Dedifferentiated amniotic fluid mesenchymal stem cell (primary cell): ENCODE measurements at regions not wholly inside any gene's neighbourhood (a gene's known extent, or its start where the extent isn't known, plus 50 kb on each side); places are given as distances from the start of the nearest gene placed in this dataset.

Source experiments
- DNase-seq: peaks from one replicate; pipeline ENCODE4 v3.0.0-alpha.2; 2016; ENCODE audit errors: extremely low spot score

- no peak for DNase-seq
These were observed 142.6 kb upstream of the CPSF6 start for GRCh38 chr12:69096669-69097335.

GRCh38 chr12:69097619-69098368, 141.6 kb upstream of the CPSF6 start:
- DNase-seq: peak; percentile 20

- DNase-seq: no peak
These were observed 140.1 kb upstream of the CPSF6 start for GRCh38 chr12:69099201-69099837.

GRCh38 chr12:69101505-69101904, 137.9 kb upstream of the CPSF6 start:
- no peak for DNase-seq

- no peak for DNase-seq
These were observed 136.5 kb upstream of the CPSF6 start for GRCh38 chr12:69102856-69103255.

GRCh38 chr12:69105101-69105962, 134.0 kb upstream of the CPSF6 start:
- DNase-seq: no peak

GRCh38 chr12:69106482-69107118, 132.8 kb upstream of the CPSF6 start:
- DNase-seq: no peak

GRCh38 chr12:69107541-69107940, 131.8 kb upstream of the CPSF6 start:
- no peak for DNase-seq

GRCh38 chr12:69108037-69108436, 131.3 kb upstream of the CPSF6 start:
- DNase-seq: no peak

- DNase-seq: no peak
These were observed 126.8 kb upstream of the CPSF6 start for GRCh38 chr12:69112616-69113015.

- no peak for DNase-seq
These were observed 124.3 kb upstream of the CPSF6 start for GRCh38 chr12:69115099-69115498.

GRCh38 chr12:69115951-69116350, 123.4 kb upstream of the CPSF6 start:
- no peak for DNase-seq

- no peak for DNase-seq
These were observed 121.7 kb upstream of the CPSF6 start for GRCh38 chr12:69117566-69118266.

GRCh38 chr12:69118516-69118915, 120.9 kb upstream of the CPSF6 start:
- DNase-seq: no peak

GRCh38 chr12:69119770-69120169, 119.6 kb upstream of the CPSF6 start:
- DNase-seq: no peak

- no peak for DNase-seq
These were observed 119.0 kb upstream of the CPSF6 start for GRCh38 chr12:69120354-69120753.

GRCh38 chr12:69123311-69123710, 116.1 kb upstream of the CPSF6 start:
- no peak for DNase-seq

GRCh38 chr12:69123919-69124638, 115.3 kb upstream of the CPSF6 start:
- no peak for DNase-seq

GRCh38 chr12:69129017-69129416, 110.4 kb upstream of the CPSF6 start:
- DNase-seq: no peak

GRCh38 chr12:69129564-69129963, 109.8 kb upstream of the CPSF6 start:
- DNase-seq: no peak
